ENCODE measurements at regions not wholly inside any gene's neighbourhood (a gene's known extent, or its start where the extent isn't known, plus 50 kb on each side); places are given as distances from the start of the nearest gene placed in this dataset.

GRCh38 chr14:85239791-85240190, 290.2 kb upstream of the FLRT2 start:
- no peak for DNase-seq

GRCh38 chr14:85241022-85241855, 288.7 kb upstream of the FLRT2 start:
- no peak for DNase-seq

GRCh38 chr14:85242666-85243065, 287.3 kb upstream of the FLRT2 start:
- DNase-seq, result no peak

GRCh38 chr14:85243321-85243720, 286.6 kb upstream of the FLRT2 start:
- no peak for DNase-seq

GRCh38 chr14:85247071-85247470, 282.9 kb upstream of the FLRT2 start:
- DNase-seq, result no peak

- DNase-seq, result no peak
These were observed 280.9 kb upstream of the FLRT2 start for GRCh38 chr14:85248881-85249635.

- no peak for DNase-seq
These were observed 279.3 kb upstream of the FLRT2 start for GRCh38 chr14:85250414-85251189.

GRCh38 chr14:85252011-85252410, 277.9 kb upstream of the FLRT2 start:
- no peak for DNase-seq

- no peak for DNase-seq
These were observed 275.2 kb upstream of the FLRT2 start for GRCh38 chr14:85254711-85255110.

GRCh38 chr14:85257287-85257686, 272.7 kb upstream of the FLRT2 start:
- no peak for DNase-seq

GRCh38 chr14:85263916-85264675, 265.8 kb upstream of the FLRT2 start:
- DNase-seq, result no peak

- no peak for DNase-seq
These were observed 256.8 kb upstream of the FLRT2 start for GRCh38 chr14:85273099-85273677.

- no peak for DNase-seq
These were observed 256.0 kb upstream of the FLRT2 start for GRCh38 chr14:85273952-85274351.

- no peak for DNase-seq
These were observed 253.6 kb upstream of the FLRT2 start for GRCh38 chr14:85276161-85276978.

GRCh38 chr14:85276979-85277228, 253.0 kb upstream of the FLRT2 start:
- no peak for DNase-seq

- no peak for DNase-seq
These were observed 250.5 kb upstream of the FLRT2 start for GRCh38 chr14:85279407-85279806.

- DNase-seq, result no peak
These were observed 249.9 kb upstream of the FLRT2 start for GRCh38 chr14:85280074-85280473.

GRCh38 chr14:85281921-85282320, 248.0 kb upstream of the FLRT2 start:
- DNase-seq, result no peak

GRCh38 chr14:85288041-85288440, 241.9 kb upstream of the FLRT2 start:
- no peak for DNase-seq

- no peak for DNase-seq
These were observed 238.2 kb upstream of the FLRT2 start for GRCh38 chr14:85291731-85292130.

- DNase-seq, result no peak
These were observed 236.2 kb upstream of the FLRT2 start for GRCh38 chr14:85293612-85294234.
